HG03469 (cell line): ENCODE measurements at regions not wholly inside any gene's neighbourhood (a gene's known extent, or its start where the extent isn't known, plus 50 kb on each side); places are given as distances from the start of the nearest gene placed in this dataset.
A peak's percentile ranks its signal among the peaks of the same experiment; 100 is the strongest.

Source experiments
- ATAC-seq: cut with Tn5 transposase; IDR thresholded peaks from one replicate; pipeline ENCODE4 v1.9.1; 2021; ENCODE audit warnings: mild to moderate bottlenecking, moderate library complexity, moderate number of reproducible peaks; ENCODE audit not compliant: unreplicated experiment

DNA sequence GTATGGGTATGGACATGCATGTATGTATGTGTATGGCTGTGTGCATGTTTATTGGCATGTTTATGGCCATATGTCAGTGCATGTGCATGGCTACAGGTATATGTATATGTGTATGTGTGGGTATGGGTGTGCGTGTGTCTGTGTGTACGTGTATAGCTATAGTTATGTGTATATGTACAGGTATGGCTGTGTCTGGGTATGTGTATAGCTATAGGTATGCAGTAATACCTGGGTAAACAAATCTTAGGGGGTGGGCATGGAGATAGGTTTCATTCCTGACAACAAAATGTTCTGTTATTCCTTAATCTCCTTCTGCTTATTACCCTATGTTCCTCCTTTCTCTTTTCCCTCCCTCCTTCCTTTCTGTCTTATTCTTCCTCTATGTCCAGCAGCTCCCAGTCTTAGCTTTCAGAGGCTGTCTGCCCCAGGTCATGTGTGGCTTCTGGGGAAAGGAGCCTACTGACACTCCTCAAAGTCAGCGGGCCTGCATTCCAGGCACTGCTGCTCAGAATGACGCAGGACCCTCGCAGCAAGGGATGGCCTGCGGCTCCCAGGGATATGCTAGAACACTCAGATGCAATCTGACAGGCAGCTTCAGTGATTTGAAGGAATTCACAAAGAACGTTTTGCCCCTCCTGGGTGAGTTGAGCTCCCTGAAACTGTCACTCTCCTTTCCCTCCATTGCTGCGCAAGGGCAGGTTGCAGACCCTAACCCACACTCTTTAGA, 139.3 kb upstream of the PHACTR1 start:
- no peak for ATAC-seq

DNA sequence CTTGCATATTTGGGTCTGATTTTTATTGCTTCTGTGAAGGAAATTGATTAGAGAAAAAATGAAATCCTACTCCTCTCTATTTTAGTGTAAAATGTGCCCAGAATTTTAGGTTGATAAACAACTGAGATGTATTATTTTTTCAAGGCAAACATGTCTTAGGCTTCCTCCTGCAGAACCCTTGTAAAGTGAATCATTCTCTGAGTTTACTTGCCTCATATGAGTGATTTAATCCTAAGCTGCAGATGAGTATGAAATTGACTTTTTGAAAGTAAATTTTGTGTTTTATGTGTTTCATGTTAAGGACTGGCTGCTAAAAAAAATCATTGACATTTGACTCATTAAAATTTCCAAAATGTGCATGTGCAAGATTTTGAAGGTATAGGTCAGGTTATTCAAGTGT, 138.5 kb upstream of the PHACTR1 start:
- ATAC-seq, result no peak

DNA sequence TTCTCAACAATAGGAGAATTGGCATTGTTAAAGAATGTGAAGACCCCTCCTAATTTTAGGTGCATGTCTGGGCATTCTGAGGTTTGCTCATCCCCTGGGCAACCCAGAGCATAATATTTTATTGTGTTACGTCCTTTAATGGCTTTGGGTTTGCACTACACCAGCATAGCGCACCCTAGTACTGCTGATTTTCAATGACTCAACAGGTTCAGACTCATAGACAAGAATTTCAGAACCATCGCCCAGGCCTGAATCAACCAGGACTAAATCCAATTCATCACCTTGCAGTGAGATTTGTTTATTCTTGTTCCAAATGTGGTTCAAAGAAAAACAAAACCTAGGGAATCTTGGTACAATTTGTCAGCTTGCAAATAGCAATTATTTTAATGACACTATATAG, 137.8 kb upstream of the PHACTR1 start:
- ATAC-seq, result no peak

DNA sequence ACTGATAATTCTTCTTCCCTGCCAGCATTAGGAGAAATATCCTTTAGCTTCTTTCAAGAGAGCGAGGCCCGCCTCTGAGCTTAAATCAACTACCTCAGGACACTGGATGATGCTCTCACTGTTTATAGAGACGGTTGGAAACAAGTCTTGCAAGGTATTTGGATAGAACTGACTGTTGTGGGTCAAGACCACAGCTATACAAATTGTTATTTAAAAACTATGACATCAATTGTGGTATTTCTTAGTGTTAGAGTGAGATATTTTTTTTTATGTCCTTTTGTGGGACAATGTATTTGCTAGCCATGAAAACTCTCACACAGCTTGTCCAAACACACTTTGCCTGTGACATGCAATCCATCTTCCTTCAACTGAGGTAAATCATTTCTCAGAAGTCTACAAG, 136.3 kb upstream of the PHACTR1 start:
- ATAC-seq, result no peak

- ATAC-seq, result no peak
Observed at GRCh38 chr6:12582421-12583110, 134.0 kb upstream of the PHACTR1 start.

- ATAC-seq, result no peak
Observed at GRCh38 chr6:12584631-12585405, 131.7 kb upstream of the PHACTR1 start.

DNA sequence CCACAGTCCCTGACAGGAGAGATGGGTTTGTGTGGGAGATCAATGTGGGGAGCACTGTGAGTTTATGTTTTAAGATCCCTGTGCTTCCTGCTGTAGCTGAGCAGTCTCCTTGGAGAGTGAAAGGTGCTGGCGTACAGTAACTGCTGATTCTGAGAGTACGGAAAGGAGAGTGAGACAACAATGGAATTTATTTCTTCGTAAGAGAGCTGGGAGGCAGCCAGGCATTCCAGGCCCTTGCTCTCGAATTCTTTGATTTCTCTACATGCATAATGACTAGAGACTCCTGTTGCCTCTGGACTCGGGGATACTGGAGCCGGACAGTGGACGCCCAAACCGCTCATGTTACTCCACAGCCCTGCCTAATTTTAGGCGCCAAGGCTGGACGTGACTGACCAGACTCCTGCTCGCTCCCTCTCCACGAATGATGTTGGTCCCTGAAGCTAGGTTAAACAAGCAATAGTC, 131.0 kb upstream of the PHACTR1 start:
- no peak for ATAC-seq

DNA sequence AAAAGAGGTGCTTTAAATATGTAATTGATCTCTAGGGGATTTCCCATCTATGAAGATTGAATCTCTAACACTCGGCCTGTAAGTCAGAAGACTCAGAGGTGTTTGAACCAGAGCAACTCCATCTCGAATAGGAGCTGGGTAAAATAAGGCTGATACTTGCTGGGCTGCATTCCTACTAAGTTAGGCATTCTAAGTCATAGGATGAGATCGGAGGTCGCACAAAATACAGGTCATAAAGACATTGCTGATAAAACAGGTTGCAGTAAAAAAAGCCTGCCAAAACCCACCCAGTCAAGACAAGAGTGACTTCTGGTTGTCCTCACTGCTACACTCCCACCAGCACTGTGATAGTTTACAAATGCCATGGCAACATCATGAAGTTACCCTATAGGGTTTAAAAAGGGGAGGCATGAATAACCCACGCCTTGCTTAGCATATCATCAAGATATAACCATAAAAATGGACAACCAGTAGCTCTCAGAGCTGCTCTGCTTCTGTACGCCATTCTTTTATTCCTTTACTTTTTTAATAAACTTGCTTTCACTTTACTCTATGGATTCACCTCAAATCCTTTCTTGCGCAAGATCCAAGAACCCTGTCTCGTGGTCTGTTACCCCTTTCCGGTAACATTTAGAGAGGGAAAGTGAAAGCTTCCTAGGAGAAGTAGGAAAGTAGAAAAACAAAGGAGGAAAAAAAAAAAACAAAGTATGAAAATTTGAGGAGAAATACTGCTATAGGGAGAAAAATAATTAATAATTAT, 129.7 kb upstream of the PHACTR1 start:
- no peak for ATAC-seq

- ATAC-seq, result no peak
Observed at GRCh38 chr6:12590901-12591300, 125.7 kb upstream of the PHACTR1 start.

GRCh38 chr6:12592634-12593033, 123.9 kb upstream of the PHACTR1 start:
- ATAC-seq, result no peak

DNA sequence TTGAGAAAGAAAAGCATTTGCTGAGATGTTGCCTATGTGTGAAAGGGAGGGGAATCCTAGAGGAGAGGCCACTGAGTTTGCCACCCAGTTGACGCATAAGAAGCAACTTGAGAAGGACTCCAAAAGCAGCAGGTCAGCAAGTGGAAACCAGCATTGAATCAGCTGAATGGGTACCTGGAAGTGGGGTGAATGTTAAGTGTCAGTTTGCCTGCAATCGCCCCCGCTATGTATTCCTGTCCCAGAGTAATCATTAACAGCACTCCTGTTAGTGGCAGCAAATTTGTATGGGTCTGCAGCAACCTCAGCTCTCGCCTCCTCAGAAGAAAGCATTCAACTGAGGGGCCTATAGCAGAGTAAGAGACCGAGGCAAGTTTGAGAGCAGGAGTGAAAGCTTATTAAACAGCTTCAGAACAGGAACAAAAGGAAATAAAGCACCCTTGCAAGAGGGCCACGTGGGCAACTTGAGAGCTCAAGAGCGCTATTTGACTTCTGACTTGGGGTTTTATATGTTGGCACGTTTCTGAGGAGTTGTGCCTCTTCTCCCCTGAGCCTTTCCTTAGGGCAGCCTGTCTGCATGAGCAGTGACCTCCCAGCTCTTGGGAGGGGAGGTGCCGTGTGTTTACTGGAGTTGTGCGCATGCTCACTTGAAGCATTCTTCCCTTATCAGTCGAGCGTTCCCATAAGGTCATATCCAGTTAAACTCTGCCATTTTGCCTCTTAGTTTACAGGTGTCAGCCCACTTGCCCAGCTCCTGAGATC, 122.6 kb upstream of the PHACTR1 start:
- ATAC-seq, result no peak

GRCh38 chr6:12594530-12594893, 122.1 kb upstream of the PHACTR1 start:
- ATAC-seq, result no peak

DNA sequence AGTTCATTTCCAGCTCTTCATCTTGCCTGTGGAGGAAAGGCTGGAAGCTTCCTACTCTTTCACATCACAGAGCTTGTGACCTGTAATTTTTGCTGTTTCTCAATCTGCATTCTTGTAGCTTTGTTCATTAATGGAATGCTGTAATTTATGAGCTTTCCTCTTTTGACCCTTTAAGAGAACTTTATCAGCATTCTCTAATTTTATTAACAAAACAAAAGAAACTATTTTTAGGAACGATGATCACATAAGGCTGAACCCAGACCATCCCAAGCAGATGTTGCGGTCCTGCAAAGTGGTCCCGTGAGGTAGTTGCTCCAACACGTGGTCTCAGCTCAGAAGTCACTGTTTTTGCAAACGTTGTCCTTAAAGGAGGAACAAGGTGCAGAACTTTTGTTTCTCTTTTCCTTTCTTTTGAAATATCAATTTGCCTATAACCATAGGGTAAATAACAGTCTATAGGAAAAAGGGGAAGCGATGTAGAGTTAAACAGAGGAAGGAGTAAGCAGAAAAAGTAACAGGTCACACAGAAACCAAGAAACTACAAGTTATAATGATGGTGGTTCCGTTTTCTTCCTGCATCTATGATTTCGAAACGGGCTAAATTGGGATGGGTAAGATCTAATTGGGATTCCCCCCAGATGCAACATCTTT, 121.3 kb upstream of the PHACTR1 start:
- ATAC-seq, result peak; percentile 42

GRCh38 chr6:12596731-12597130, 119.8 kb upstream of the PHACTR1 start:
- no peak for ATAC-seq

- no peak for ATAC-seq
Observed at GRCh38 chr6:12598919-12599318, 117.6 kb upstream of the PHACTR1 start.

DNA sequence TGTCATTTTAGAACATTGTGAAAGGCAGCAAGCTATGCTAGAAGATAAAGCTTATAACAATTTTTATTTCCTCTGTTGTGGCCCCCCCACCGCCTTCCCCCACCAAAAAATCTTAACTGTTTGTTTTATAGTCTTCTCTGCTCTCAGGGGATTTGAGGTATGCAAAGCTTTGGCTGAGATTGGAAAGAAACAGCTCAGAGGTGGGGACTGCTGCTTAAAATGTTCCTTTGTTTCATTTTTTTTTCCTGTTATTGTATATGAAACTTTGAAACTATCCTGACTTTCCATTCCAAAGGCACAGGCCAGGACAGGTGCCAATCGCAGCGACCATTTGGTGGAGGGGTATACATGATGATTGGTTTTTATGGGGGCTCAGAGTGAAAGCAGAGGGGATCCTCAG, 114.7 kb upstream of the PHACTR1 start:
- no peak for ATAC-seq

DNA sequence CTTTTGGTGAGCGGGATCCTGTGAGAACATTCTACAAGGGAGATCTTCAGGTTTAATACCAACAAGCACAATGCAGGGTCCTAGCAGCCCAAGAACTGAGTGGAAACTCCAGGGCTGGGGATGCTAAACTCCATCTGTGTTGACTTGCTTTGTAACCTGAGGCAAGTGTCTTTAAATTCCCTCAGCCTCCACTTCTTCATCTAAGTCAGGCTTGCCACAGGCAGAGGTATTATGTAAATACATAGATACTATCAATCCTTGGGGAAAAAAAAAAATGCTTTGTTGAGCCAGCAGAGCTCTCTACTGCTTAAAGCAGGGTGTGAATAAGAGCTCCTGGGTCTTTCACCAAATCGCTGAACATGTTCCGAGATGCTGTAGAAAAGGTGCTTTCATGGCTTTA, 114.2 kb upstream of the PHACTR1 start:
- ATAC-seq, result no peak

- ATAC-seq, result no peak
Observed at GRCh38 chr6:12602951-12603672, 113.5 kb upstream of the PHACTR1 start.

DNA sequence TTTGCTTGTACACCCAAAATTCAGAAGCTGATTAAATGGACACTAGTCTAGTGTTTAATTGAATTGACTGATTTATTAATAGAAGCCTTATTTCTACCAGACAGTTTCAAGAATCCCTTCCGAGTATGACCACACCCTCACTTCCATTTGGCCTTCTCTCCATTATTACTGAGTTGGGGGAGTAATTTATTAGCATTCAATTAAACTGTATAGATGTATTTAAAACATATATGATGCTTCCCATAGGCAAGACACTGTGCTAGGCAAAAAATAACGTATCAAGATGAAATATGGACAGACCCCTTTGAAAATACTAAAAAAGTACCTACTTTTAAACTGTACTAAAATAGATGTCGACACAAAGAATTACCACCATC, 112.9 kb upstream of the PHACTR1 start:
- no peak for ATAC-seq
